H7 (cell line): ENCODE measurements at regions not wholly inside any gene's neighbourhood (a gene's known extent, or its start where the extent isn't known, plus 50 kb on each side); places are given as distances from the start of the nearest gene placed in this dataset.
"Not testable (repeated sequence)": the region's sequence is repeated elsewhere in the genome, so short reads cannot be mapped to it uniquely, and the experiment has no call there.

ENCODE experiments used
- DNase-seq: peaks from one replicate; pipeline ENCODE4 v3.0.0; 2012
- H3K27me3 ChIP-seq: 2 replicates; pipeline ENCODE4 v1.6.0; 2011; ENCODE audit warnings: mild to moderate bottlenecking, low read length; ENCODE audit not compliant: control insufficient read depth, insufficient read depth
- H3K36me3 ChIP-seq: replicated peaks from 2 replicates; pipeline ENCODE4 v1.5.1; 2011; ENCODE audit warnings: low read length; ENCODE audit not compliant: control insufficient read depth, insufficient read depth
- H3K4me3 ChIP-seq: 2 replicates; pipeline ENCODE4 v1.5.1; 2011; ENCODE audit warnings: low read depth, mild to moderate bottlenecking, control low read depth, low read length, moderate library complexity; ENCODE audit not compliant: insufficient read depth

DNA sequence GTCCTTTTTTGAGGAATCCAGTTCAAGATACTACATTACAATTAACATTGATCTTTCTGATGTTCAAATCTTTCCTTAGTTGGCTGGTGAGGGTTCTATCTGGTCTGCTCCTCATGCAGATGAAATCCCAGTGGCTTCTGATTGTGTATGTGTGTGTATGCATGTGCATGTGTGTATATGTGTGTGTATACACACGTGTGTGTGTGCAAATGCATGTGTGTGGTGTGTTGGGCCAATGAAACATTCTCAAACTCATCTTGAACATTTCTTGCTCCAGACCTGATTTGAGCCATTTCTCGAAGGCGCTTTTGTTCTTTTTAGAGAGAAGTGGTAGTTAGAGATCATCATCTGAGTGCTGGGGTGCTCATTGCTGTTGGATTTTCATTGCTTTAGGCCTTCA is 113.9 kb downstream of the GLRX3 start:
- Histone ChIP-seq H3K36me3 (no peaks in the 10 kb centered on the region), H3K27me3 (no peaks in the 10 kb centered on the region), H3K4me3 (no peak overlapping the region)
- no peak for DNase-seq

DNA sequence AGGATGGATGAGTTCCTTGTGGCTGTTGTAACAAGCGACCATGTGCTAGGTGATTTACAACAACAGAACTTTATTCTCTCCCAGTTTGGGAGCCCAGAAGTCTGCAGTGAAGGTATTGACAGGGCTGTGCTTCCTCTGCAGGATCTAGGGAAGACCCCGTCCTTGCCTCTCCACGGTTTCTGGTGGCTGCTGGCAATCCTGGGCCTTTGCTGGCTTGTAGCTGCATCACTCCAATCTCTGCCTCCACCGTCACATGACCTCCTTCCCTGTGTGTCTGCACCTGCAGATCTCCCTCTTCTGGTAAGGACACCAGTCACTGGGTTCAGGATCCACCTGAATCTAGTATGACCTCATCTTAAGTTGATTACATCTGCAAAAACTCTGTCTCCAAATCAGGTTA is 115.6 kb downstream of the GLRX3 start:
- H3K36me3 ChIP-seq: no peaks in the 10 kb centered on the region
- H3K27me3 ChIP-seq: no peaks in the 10 kb centered on the region
- DNase-seq: no peak
- no peak overlapping the region for H3K4me3 ChIP-seq

DNA sequence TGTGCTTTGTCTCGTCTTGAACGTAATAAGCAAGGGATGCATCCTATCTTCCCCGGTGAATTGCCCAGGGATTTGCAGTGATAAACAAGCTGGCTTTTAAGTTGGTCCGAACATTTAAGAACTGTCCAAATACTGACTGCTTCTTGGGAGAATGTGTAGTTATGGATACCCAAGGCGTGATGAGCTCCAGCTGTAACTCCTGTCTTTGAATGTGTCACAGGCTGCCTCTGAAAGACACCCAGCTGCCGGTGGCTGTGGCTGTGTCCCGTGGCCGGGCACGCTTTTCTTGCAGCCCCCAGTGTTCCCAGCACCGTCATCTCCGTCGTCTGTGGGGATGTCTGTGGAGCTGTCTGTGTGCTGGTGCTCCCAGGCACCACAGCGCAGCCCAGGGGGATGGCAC is 118.1 kb downstream of the GLRX3 start:
- no peaks in the 10 kb centered on the region for H3K36me3 ChIP-seq
- no peaks in the 10 kb centered on the region for H3K27me3 ChIP-seq
- no peak for DNase-seq
- H3K4me3 ChIP-seq: no peak overlapping the region

DNA sequence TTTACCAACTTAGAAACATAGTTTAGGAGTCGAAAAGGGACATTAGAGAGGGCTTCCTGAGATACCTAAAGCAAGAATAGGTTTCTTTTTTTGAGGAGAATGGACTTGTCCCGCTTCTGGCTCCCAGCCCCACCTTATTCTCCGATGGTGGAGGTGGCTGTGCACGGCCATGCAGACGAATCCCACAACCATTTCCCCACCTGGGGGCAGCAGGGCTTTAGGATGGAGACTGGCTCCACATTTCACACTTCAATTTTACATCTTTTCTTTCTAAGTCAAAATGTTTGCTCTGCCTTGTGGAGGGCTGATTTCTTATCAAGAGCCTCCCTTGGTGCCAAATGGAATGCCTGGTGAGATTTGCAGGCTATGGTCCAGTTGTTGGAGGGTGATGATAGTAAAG is 118.5 kb downstream of the GLRX3 start:
- Histone ChIP-seq H3K36me3 (no peaks in the 10 kb centered on the region), H3K27me3 (no peaks in the 10 kb centered on the region), H3K4me3 (no peak overlapping the region)
- DNase-seq: no peak

DNA sequence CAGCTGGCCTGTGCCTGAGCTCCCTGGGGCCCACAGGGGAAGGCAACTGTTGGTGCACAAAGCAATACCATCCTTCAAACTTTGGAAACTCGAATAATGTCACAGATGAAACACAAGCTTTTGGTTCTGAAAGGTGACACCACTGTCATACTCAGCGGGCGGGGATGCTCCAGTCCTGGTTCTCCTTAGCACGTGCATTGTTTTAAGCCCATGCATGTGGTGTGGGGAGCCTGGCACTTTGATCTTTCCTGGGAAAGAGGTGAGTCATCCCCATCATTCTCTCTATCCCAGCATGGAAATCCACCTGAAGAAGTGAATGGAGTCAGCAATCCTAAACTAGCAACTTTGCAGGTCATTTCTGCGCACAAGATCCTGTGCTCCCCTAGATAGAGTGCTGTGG is 119.6 kb downstream of the GLRX3 start:
- H3K4me3 ChIP-seq: no peak overlapping the region
- no peak for DNase-seq
- no peaks in the 10 kb centered on the region for H3K27me3 ChIP-seq
- no peaks in the 10 kb centered on the region for H3K36me3 ChIP-seq

DNA sequence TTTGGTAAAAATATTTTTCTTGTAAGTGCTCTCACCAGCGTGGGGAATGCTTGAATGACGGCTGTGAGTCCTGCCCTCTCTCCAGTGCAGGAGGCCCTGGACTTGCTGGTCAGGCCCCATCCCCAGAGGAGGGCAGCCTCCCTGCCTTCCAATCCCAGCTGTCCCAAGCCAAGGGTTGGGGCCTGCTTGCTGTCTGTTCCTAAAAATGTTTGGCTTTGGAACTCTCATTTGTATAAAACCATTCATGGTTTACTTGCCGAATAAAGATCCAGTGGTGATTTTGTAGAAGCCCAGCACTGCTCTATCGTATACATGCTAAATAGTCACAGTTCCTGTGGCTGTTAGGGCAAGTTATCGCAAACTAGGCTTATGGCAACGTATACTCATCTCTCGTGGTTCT is 121.7 kb downstream of the GLRX3 start:
- Histone ChIP-seq H3K27me3 (no peaks in the 10 kb centered on the region), H3K36me3 (no peaks in the 10 kb centered on the region), H3K4me3 (no peak overlapping the region)
- no peak for DNase-seq

DNA sequence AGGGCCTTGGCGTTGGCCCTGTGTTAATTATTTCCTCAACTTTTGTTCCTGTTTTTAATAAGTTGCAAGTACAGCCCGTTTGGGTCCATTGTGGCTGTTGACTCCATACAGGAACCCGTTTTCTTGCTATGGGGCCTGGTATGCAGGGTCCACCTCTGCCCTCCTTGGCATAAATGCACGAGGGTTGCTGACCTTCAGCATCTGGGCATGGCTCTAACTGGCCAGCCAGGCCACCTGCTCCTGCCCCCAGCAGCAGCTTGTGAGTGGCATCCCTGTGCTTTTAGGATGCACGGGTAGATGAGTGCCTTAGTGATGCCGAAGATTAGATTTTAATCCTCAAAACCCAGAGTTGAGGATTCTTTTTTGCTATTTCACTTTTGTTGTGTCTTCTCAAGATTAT is 123.2 kb downstream of the GLRX3 start:
- H3K4me3 ChIP-seq: no peak overlapping the region
- no peaks in the 10 kb centered on the region for H3K36me3 ChIP-seq
- H3K27me3 ChIP-seq: no peaks in the 10 kb centered on the region
- DNase-seq: no peak

DNA sequence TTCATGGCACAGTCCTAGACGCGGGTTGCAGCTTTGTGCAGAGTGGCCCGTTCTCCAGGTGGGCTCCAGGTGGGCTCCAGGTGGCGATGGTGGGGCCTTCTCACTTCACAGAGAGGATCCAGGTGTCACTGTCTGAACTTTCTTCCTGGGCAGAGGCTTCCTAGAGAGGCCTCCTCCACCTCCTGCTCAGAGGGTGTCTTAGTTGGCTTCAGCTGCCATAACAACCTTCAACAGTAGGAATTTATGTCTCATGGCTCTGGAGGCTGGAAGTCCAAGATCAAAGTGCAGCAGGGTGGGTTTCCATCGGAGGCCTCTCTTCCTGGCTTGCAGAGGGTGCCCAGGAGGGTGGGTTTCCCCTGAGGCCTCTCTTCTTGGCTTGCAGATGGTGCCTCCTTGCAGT is 125.1 kb downstream of the GLRX3 start:
- no peak for DNase-seq
- no peak overlapping the region for H3K4me3 ChIP-seq
- H3K36me3 ChIP-seq: no peaks in the 10 kb centered on the region
- H3K27me3 ChIP-seq: no peaks in the 10 kb centered on the region

DNA sequence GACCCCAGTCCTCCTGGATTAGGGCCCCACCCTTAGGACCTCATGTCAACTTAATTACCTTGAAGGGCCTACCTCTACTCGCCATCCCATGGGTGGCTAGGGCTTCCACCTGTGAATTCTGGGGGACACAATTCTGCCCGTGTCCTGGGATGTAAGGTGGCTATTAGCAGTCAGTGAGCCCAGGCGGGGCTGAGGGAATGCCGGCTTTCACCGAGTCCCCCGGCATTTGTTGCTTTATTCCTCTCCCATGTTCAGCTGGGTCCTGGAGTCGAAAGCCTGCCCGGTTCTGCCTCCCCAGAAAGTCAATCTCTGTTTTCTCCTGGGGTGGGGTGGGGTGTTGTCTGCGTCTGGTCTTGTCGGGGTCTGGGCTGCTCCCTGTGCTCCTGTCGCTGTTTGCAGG is 125.6 kb downstream of the GLRX3 start:
- H3K36me3 ChIP-seq: no peaks in the 10 kb centered on the region
- H3K27me3 ChIP-seq: no peaks in the 10 kb centered on the region
- DNase-seq: no peak
- H3K4me3 ChIP-seq: no peak overlapping the region

DNA sequence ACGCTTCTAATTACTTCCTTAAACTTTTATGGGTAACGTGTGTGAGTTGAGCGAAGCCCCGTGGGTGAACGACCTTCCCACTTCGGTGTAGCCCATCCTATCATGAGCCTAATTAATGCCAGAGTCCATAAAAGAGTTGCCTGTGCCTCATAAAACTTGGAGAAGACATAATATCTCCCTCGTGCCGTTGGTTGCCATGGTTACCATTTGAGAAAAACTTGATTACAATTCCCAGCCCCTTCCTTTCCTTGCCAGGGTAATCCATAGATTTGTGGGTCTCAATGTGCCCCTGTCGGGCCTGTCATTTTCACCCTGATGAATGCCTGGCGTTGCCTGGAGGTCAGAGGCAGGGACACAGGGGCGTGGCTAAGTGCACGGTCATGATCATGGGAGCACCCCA is 127.1 kb downstream of the GLRX3 start:
- Histone ChIP-seq H3K27me3 (no peaks in the 10 kb centered on the region), H3K4me3 (no peak overlapping the region), H3K36me3 (no peaks in the 10 kb centered on the region)
- no peak for DNase-seq

DNA sequence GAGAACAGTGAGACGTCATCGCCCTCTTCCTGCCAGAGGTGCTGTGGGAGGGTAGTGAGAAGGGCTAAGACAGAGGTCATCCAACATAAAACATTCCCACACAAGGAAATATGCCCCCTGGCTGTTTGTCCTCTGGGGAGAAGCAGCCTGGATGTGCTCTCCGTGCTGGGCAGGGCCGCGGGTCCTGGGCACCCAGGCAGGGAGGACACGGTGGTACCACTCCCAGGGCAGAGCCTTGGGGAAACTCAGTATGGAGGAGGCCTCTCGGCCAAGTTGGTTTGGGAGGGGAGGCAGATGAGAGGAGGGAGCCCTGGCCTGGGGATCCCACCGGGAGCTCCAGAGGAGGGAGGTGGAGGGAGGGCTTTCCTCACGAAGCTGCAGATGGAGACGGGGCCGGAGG is 129.4 kb downstream of the GLRX3 start:
- H3K27me3 ChIP-seq: no peaks in the 10 kb centered on the region
- DNase-seq: no peak
- no peaks in the 10 kb centered on the region for H3K36me3 ChIP-seq

DNA sequence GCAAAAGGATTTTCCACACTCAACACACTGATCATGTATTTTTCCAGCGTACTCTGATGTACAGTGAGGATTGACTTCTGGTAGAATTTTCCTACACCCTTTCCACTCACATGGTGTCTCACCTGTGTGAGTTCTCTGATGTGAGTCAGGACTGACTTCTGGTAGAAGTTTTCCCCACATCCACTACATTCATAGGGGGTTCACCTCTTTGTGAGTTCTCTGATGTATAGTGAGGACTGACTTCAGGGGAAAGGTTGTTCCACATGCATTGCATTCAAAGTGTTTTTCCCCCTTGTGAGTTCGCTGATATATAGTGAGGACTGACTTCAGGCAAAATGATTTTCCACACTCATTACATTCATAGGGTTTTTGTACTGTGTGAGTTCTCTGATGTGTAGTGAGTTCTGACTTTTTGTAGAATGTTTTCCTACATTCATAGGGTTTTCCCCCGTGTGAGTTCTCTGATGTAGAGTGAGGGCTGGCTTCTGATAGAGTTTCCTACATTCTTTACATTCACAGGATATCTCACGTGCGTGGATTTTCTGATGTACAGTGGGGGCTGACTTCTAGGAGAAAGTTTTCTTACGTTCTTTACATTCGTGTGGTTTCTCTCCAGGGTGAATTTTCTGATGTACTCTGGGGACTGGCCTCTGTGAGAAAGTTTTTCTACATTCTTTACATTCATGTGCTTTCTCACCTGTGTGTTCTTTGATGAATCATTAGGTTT is 146.5 kb downstream of the GLRX3 start:
- no peaks in the 10 kb centered on the region for H3K27me3 ChIP-seq
- no peaks in the 10 kb centered on the region for H3K36me3 ChIP-seq
- DNase-seq: no peak
- H3K4me3 ChIP-seq: no peak overlapping the region

More for the DNA sequence above, 129.4 kb downstream of the GLRX3 start:
- no peak overlapping the region for H3K4me3 ChIP-seq

DNA sequence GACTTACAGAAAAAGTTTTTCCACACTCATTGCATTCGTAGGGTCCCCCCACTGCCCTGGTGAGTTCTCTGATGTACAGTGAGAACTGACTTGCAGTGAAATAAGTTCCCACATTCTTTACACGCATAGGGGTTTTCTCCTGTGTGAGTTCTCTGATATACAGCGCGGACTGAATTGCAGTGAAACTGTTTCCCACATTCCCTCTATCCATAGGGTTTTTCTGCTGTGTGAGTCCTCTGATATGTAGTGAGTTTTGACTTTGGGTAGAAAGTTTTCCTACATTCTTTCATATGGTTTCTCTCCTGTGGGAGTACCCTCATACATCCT is 147.0 kb downstream of the GLRX3 start:
- no peaks in the 10 kb centered on the region for H3K36me3 ChIP-seq
- no peak for DNase-seq
- H3K27me3 ChIP-seq: no peaks in the 10 kb centered on the region
- no peak overlapping the region for H3K4me3 ChIP-seq

DNA sequence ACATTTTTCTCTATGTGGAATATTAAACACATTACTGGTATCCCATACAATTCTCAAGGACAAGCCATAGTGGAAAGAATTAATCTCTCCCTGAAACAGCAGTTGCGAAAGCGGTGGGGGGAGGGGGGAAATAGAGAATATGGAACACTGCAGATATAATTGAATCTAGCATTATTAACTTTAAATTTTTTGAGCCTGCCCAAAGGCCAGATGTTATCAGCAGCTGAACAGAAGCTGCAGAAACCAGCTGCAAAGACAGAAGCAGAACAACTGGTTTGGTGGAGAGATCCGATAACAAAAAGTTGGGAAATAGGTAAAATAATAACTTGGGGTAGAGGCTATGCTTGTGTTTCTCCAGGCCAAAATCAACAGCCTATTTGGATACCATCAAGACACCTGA is 159.6 kb downstream of the GLRX3 start:
- H3K36me3 ChIP-seq, H3K27me3 ChIP-seq, DNase-seq, H3K4me3 ChIP-seq: not testable (repeated sequence)

DNA sequence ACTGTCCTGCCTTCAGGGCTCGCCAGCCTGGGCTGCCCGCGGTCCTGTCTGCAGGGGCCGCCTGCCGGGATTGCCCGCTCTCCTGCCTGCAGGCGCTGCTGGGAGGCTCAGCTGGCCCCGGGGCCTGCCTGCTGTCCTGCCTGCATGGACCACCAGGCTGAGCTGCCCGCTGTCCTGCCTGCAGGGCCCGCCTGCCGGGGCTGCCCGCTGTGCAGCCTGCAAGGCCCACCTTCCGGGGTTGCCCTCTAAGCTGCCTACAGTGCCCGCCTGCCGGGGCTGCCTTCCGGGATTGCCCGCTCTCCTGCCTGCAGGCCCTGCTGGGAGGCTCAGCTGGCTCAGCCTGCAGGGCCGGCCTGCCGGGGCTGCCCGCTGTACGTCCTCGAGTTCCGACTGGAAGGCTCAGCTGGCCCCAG is 164.4 kb downstream of the GLRX3 start:
- no peak for DNase-seq
- Histone ChIP-seq H3K27me3 (no peaks in the 10 kb centered on the region), H3K36me3 (no peaks in the 10 kb centered on the region), H3K4me3 (no peak overlapping the region)
